GM12873 (cell line): ENCODE measurements at regions not wholly inside any gene's neighbourhood (a gene's known extent, or its start where the extent isn't known, plus 50 kb on each side); places are given as distances from the start of the nearest gene placed in this dataset.

ENCODE experiments used
- CTCF ChIP-seq: IDR thresholded peaks from 2 replicates; pipeline ENCODE4 v1.5.1; 2012; ENCODE audit warnings: low read depth, mild to moderate bottlenecking, moderate library complexity, low read length, control low read depth; ENCODE audit not compliant: insufficient read depth; ENCODE audit errors: missing control alignments

GRCh38 chr6:90413396-90413795, 116.8 kb upstream of the BACH2 start:
- no peak for TF ChIP-seq CTCF

DNA sequence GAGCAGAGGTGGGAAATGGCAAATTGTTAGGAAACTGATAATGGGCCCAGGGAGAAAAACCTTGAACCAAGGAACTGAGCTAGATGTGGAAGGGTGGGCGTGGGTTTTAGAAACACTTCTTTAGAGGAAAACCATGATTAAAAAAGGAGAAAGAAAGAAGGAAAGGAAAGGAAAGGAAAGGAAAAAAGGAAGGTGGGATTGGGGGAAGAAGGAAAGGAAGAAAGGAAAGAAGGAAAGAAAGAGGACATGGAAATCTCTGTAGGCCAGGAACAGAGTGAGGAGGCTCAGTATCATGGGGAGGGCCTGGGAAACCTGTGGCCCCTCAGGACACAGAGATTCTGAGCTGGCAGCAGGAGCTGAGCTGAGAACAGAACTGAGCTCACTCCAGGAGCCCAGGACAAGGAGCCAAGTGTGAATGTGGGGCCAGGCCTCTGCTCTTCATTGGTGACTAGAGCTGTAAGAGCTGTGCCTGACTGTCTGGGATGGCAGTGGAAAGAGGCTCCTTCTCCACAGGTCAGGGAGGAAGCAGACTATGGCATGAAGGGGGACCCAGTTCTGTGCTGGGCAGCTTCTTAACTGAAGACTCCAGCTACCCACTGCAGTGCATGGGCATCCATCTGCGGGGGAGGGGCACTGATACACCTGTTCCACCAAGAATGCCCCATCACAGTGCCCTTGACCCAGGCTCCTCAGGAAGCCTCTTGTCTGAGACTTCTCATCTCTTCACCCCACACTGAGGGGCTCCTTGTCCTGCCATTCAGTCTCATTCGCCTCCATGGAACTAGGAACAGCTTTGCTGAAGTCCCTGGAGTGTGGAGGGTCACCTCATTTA, 116.1 kb upstream of the BACH2 start:
- TF ChIP-seq CTCF = no peak

GRCh38 chr6:90411292-90411781, 114.7 kb upstream of the BACH2 start:
- no peak for TF ChIP-seq CTCF

DNA sequence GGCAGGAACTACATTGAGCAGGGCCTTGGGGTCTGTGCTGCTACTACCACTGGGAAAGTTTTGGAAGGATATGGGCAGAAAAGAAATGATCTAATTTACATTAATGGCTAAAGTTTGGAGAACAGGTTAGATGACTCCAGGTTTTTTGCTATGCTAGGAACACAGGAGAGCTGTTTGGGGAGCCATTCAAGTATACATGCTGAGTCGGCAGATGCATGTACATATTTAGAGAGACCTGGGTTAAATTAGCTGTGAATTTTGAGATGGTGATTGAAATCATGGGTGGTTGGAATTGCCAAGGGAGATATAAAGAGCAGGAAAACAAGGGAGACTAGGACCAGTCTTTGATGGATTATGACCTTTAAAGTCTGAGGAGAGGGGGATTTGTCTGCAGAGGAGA, 113.1 kb upstream of the BACH2 start:
- no peak for TF ChIP-seq CTCF

GRCh38 chr6:90406957-90407356, 110.3 kb upstream of the BACH2 start:
- TF ChIP-seq CTCF = no peak

- TF ChIP-seq CTCF = no peak
Observed at GRCh38 chr6:90406142-90406794, 109.6 kb upstream of the BACH2 start.
